Ascending aorta (tissue), 2 donors: ENCODE measurements at regions not wholly inside any gene's neighbourhood (a gene's known extent, or its start where the extent isn't known, plus 50 kb on each side); places are given as distances from the start of the nearest gene placed in this dataset.
A peak's percentile ranks its signal among the peaks of the same experiment; 100 is the strongest.

Source experiments
- DNase-seq, 2 donors: peaks; one replicate each; pipeline ENCODE4 v3.0.0-alpha.2; 2019; ENCODE audit warnings: low spot score in 2 of 2
- H3K27ac ChIP-seq, 2 donors: fragments of 200-600 bp; sonication (generic); one replicate each; pipeline ENCODE4 v1.5.1; 2016 to 2017; ENCODE audit warnings: mild to moderate bottlenecking in 1 of 2
- H3K27me3 ChIP-seq: fragments of 200-600 bp; sonication (generic); one replicate; pipeline ENCODE4 v1.5.1; 2017
- H3K36me3 ChIP-seq, 2 donors: fragments of 200-600 bp; sonication (generic); one replicate each; pipeline ENCODE4 v1.5.1; 2016
- H3K4me1 ChIP-seq, 2 donors: fragments of 200-600 bp; sonication (generic); one replicate each; pipeline ENCODE4 v1.5.1; 2016 to 2017; ENCODE audit warnings: mild to moderate bottlenecking in 1 of 2
- H3K4me3 ChIP-seq, 2 donors: fragments of 200-600 bp; sonication (generic); one replicate each; pipeline ENCODE4 v1.5.1; 2016 to 2017; ENCODE audit warnings: mild to moderate bottlenecking in 1 of 2
- H3K9me3 ChIP-seq, 2 donors: fragments of 200-600 bp; sonication (generic); one replicate each; pipeline ENCODE4 v1.5.1; 2016
- CTCF ChIP-seq, 3 experiments: fragments of 200-600 bp in 2 of 3; fragments of 450-650 bp in 1 of 3; sonication (generic) in 2 of 3; IDR thresholded peaks; one replicate each; pipeline ENCODE4 v1.5.1; 2016 to 2019; ENCODE audit warnings: antibody characterized with exemption in 3 of 3, mild to moderate bottlenecking in 1 of 3, moderate library complexity in 1 of 3
- intact Hi-C: fragments of 100-400 bp; cut with DNase I; formaldehyde crosslinking; loops from one replicate; pipeline ENCODE4 v1.15.1; 2023

- H3K27me3 ChIP-seq, result no peaks in the 10 kb centered on the region
- no peaks in the 10 kb centered on the region for H3K4me1 ChIP-seq
- no peak for DNase-seq
- no peaks in the 10 kb centered on the region for H3K36me3 ChIP-seq
- intact Hi-C loops, result no loop called here
- H3K9me3 ChIP-seq, result no peaks in the 10 kb centered on the region
- TF ChIP-seq CTCF (IDR thresholded peaks at IDR 0.05), result no peak
- no peak overlapping the region for H3K27ac ChIP-seq
- no peak overlapping the region for H3K4me3 ChIP-seq
Observed at GRCh38 chr4:81638698-81639097, 167.0 kb upstream of the RASGEF1B start.

GRCh38 chr4:81635739-81636138, 164.0 kb upstream of the RASGEF1B start:
- no peaks in the 10 kb centered on the region for H3K9me3 ChIP-seq
- no peaks in the 10 kb centered on the region for H3K36me3 ChIP-seq
- H3K27me3 ChIP-seq, result no peaks in the 10 kb centered on the region
- intact Hi-C loops, result no loop called here
- peak; percentile 20 to 62 for DNase-seq
- H3K27ac ChIP-seq, result no peak overlapping the region
- no peak overlapping the region for H3K4me3 ChIP-seq
- no peak for TF ChIP-seq CTCF (IDR thresholded peaks at IDR 0.05)
- peaks cover 0 to 4% of the 10 kb centered on the region in 2 donors for H3K4me1 ChIP-seq

GRCh38 chr4:81634766-81635549, 163.3 kb upstream of the RASGEF1B start:
- no peaks in the 10 kb centered on the region for H3K27me3 ChIP-seq
- no peaks in the 10 kb centered on the region for H3K9me3 ChIP-seq
- H3K36me3 ChIP-seq, result no peaks in the 10 kb centered on the region
- no peak overlapping the region for H3K27ac ChIP-seq
- TF ChIP-seq CTCF (IDR thresholded peaks at IDR 0.05), result no peak
- peaks cover 0 to 4% of the 10 kb centered on the region in 2 donors for H3K4me1 ChIP-seq
- no peak overlapping the region for H3K4me3 ChIP-seq
- DNase-seq, result no peak
- intact Hi-C loops, result no loop called here

GRCh38 chr4:81634165-81634564, 162.5 kb upstream of the RASGEF1B start:
- no peaks in the 10 kb centered on the region for H3K36me3 ChIP-seq

GRCh38 chr4:81632581-81633299, 161.0 kb upstream of the RASGEF1B start:
- Histone ChIP-seq H3K36me3 (no peaks in the 10 kb centered on the region), H3K4me3 (no peak overlapping the region), H3K9me3 (no peaks in the 10 kb centered on the region), H3K27ac (no peak overlapping the region), H3K27me3 (no peaks in the 10 kb centered on the region), H3K4me1 (peaks cover 0 to 4% of the 10 kb centered on the region in 2 donors)
- intact Hi-C loops, result no loop called here
- DNase-seq, result no peak
- TF ChIP-seq CTCF (IDR thresholded peaks at IDR 0.05), result no peak

More at GRCh38 chr4:81634165-81634564, 162.5 kb upstream of the RASGEF1B start:
- Histone ChIP-seq H3K27me3 (no peaks in the 10 kb centered on the region), H3K9me3 (no peaks in the 10 kb centered on the region), H3K4me3 (no peak overlapping the region), H3K27ac (no peak overlapping the region), H3K4me1 (peaks cover 0 to 4% of the 10 kb centered on the region in 2 donors)
- TF ChIP-seq CTCF (IDR thresholded peaks at IDR 0.05), result no peak
- no peak for DNase-seq
- intact Hi-C loops, result no loop called here
